ENCODE measurements at regions not wholly inside any gene's neighbourhood (a gene's known extent, or its start where the extent isn't known, plus 50 kb on each side); places are given as distances from the start of the nearest gene placed in this dataset.

DNA sequence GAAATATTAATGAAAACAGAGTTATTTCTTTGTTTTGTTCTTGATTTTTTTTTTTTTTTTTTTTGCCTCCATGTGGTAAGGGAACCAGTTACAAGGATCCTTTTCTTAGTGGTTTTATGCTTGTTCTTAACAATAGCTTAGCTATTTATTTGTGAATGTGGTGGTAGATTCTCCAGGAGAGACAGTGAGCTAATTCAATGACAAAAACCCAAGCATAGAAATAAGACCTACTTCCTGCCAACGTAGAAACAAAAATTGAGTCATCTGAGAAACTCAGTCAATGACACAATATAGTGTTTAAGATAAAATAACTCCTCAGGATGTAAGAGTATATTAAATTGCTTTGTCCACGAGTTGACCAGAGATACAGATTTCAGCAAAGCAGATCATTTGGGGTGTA lies 863.8 kb upstream of the PABPC4L start:
- DNase-seq (ENCODE audit: low spot score), result no peak
- TF ChIP-seq, protein P1, sequence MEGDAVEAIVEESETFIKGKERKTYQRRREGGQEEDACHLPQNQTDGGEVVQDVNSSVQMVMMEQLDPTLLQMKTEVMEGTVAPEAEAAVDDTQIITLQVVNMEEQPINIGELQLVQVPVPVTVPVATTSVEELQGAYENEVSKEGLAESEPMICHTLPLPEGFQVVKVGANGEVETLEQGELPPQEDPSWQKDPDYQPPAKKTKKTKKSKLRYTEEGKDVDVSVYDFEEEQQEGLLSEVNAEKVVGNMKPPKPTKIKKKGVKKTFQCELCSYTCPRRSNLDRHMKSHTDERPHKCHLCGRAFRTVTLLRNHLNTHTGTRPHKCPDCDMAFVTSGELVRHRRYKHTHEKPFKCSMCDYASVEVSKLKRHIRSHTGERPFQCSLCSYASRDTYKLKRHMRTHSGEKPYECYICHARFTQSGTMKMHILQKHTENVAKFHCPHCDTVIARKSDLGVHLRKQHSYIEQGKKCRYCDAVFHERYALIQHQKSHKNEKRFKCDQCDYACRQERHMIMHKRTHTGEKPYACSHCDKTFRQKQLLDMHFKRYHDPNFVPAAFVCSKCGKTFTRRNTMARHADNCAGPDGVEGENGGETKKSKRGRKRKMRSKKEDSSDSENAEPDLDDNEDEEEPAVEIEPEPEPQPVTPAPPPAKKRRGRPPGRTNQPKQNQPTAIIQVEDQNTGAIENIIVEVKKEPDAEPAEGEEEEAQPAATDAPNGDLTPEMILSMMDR (IDR thresholded peaks at IDR 0.05; ENCODE audit: extremely low read depth, missing control alignments), result no peak

DNA sequence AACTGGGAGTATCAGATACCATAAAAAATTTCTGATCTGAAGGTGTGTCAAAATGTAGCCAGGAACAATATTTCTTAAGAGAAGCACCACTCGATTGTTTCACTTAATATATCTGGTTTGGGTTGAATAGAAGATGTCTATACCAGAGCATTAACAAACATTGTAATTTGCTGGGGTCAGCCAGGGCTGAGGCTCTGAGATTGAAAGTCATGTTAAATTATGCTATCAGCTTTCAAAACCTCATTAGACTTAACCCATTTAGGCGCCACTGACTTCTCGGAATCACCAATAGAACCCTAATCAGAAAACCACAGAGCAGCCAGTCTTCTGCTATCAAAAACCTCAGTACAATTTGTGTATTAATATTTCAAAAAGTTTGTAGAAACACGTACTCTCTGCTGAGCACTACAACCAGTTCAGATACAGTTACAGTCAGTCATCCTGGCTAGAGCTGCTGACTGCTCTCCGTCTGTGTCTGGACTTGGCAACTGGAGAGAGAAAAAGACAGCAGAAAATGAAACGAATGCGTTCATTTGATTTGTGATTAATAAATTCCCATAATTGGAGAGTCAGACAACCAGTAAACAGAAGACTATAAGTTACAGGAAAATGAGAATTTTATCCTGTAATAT lies 848.6 kb upstream of the PABPC4L start:
- DNase-seq (ENCODE audit: low spot score), result no peak
- TF ChIP-seq, protein P1 (IDR thresholded peaks at IDR 0.05; ENCODE audit: extremely low read depth, missing control alignments), result no peak

DNA sequence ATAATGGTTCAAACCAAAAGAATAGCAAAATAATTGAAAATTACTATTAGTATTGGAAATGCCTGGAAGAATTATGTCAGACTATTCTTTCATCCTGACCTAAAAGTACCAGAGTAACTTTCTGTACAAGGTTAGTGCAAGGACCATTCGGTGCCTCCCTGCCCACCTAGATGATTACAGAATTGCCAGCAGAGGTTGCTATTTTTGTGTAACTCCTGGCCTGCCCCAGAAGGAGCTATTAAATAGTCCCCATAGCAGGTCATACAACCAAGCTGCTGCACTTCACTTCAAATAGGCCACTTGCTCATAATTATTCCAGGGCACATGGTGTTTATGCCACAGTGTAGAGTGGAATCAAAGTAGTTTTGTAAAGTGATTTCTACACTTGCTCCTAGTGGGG lies 831.1 kb upstream of the PABPC4L start:
- DNase-seq (ENCODE audit: low spot score), result no peak
- TF ChIP-seq, protein P1 (IDR thresholded peaks at IDR 0.05; ENCODE audit: extremely low read depth, missing control alignments), result no peak

DNA sequence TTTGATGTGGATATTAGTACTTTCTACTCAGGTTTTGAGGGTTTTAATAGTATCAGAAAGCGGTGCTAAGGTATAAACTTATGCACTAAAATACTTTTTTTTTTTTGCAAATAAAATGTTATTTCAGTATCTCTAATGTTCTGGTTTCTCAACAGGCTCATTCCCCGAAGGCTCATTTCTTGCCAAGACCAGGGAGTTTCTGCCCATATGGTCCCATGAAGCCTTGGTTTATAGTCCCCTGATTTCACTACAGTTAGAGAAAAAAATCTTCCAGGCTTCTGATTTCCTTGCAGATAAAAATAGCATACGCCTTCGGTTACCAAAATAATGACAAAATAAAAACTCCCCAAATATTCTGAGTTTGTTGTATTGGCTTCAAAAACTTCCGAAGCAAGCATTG lies 814.2 kb upstream of the PABPC4L start:
- no peak for DNase-seq (ENCODE audit: low spot score)

DNA sequence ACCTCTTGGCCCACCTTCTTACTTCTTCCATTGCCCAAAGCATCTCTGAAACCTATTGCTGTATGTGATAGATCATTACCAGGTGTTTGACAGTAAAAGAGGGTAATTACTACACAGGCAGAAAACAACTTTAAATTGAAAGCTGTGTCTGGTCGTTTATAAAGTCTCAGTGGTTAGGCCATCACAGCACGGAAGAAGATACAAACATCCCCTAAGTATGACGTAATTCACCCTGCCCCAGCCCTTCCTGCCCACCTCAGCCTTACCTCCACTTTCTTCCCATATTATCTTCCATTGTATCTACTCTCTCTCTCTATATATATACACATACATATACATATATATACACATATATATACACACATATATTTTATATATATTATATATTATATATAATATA lies 805.8 kb upstream of the PABPC4L start:
- TF ChIP-seq, protein P1 (IDR thresholded peaks at IDR 0.05; ENCODE audit: extremely low read depth, missing control alignments), result no peak
- DNase-seq (ENCODE audit: low spot score), result no peak

More for the DNA sequence above, 814.2 kb upstream of the PABPC4L start:
- TF ChIP-seq, protein P1 (IDR thresholded peaks at IDR 0.05; ENCODE audit: extremely low read depth, missing control alignments), result no peak

DNA sequence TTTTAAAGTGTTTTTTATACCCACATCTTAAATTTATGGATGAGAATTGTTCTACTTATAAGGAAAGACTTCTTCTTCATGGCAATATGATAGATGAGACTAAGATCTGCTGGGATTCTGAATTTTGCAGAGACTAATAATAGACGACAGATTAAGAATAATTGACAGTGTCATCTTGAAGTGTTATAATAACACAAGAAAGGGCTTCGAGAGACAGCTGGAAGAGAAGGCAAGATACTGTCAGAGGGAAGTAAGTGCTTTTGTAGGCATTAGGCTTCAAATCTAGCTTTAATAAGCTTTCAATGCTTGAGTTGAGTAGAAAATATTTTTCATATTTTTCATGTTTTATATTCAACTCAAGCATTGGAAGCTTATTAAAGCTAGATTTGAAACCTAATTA lies 797.6 kb upstream of the PABPC4L start:
- TF ChIP-seq, protein P1 (IDR thresholded peaks at IDR 0.05; ENCODE audit: extremely low read depth, missing control alignments), result no peak
- DNase-seq (ENCODE audit: low spot score), result no peak

DNA sequence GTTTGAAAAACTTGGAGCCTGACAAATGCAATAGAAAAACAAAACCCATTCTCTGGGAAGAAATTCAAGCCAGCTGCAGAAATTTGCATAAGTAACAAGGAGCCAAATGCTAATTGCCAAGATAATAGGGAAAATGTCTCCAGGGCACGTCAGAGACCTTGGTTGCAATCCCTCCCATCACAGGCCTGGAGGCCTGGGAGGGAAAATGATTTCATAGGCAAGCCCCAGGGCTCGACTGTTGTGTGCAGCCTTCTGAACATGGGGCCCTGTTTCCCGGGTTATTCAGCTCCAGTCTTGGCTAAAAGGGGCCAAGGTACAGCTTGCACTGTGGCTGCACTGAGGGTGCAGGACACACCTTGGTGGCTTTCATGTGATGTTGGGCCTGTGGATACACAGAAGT lies 760.4 kb upstream of the PABPC4L start:
- TF ChIP-seq, protein P1 (IDR thresholded peaks at IDR 0.05; ENCODE audit: extremely low read depth, missing control alignments), result no peak

More for the DNA sequence above, 760.4 kb upstream of the PABPC4L start:
- DNase-seq (ENCODE audit: low spot score), result no peak
